ENCODE measurements at regions not wholly inside any gene's neighbourhood (a gene's known extent, or its start where the extent isn't known, plus 50 kb on each side); places are given as distances from the start of the nearest gene placed in this dataset.
"Not testable (repeated sequence)": the region's sequence is repeated elsewhere in the genome, so short reads cannot be mapped to it uniquely, and the experiment has no call there.

DNA sequence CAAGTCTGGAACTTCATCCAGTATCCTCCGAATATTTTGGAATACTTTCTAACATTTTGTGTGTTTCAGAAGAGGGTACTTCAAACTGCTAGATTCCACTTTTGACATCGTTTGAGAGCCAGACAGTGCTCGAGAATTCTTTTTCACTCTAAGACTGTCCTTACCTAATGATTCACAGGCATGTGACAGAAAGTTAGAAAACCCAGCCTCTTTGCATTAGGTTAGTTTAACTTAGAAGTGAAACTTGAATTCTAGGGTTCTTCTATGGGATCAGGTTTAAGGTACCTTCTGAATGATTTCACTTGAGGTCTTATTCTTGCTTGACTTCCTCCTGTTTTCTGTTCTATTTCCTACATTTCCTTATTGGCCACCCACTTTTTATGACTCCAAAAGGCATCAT lies 431.8 kb downstream of the SLC6A15 start:
- TF ChIP-seq, protein P1, sequence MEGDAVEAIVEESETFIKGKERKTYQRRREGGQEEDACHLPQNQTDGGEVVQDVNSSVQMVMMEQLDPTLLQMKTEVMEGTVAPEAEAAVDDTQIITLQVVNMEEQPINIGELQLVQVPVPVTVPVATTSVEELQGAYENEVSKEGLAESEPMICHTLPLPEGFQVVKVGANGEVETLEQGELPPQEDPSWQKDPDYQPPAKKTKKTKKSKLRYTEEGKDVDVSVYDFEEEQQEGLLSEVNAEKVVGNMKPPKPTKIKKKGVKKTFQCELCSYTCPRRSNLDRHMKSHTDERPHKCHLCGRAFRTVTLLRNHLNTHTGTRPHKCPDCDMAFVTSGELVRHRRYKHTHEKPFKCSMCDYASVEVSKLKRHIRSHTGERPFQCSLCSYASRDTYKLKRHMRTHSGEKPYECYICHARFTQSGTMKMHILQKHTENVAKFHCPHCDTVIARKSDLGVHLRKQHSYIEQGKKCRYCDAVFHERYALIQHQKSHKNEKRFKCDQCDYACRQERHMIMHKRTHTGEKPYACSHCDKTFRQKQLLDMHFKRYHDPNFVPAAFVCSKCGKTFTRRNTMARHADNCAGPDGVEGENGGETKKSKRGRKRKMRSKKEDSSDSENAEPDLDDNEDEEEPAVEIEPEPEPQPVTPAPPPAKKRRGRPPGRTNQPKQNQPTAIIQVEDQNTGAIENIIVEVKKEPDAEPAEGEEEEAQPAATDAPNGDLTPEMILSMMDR (IDR thresholded peaks at IDR 0.05; ENCODE audit: low read depth, low read length, missing control alignments): no peak
- H3K4me3 ChIP-seq (ENCODE audit: low read depth, low read length): no peak overlapping the region
- no peak for DNase-seq (ENCODE audit: low read depth)

DNA sequence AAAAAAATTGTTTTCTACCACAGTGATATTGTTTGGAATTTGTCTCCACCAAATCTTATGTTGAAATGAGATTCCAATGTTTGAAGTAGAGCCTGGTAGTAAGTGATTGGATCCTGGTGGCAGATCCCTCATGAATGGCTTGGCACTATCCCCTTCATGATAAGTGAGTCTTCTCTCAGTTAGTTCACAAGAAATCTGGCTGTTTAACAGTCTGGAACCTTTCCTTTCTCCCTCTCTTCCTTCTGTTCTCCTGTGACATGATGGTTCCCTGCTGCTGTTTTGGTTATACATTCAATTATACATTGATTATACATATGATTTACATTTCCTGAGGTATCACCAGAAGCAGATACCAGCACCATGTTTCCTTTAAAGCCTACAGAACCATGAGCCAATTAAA lies 442.2 kb downstream of the SLC6A15 start:
- TF ChIP-seq, protein P1 (IDR thresholded peaks at IDR 0.05; ENCODE audit: low read depth, low read length, missing control alignments): no peak
- DNase-seq (ENCODE audit: low read depth): no peak
- H3K4me3 ChIP-seq (ENCODE audit: low read depth, low read length): no peak overlapping the region

DNA sequence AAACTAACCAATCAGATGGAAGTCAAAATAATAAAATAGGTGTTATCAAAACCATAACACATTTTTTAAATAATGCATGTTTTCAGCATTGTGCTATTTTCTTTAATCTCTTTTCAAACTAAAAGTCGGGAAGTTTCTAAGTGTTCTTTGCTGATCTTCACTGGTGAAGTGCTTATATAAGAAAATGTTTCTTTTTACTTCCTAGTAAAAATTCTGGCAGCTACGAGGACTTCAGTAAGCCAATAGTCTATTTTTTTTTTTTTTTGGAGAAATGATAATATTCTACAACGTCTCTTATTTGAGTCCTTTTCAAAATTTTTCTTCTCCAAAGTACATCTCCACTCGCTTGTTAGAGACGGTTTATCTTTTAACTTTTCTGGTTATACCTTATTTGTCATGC lies 448.0 kb downstream of the SLC6A15 start:
- TF ChIP-seq, protein P1 (IDR thresholded peaks at IDR 0.05; ENCODE audit: low read depth, low read length, missing control alignments): no peak
- no peak overlapping the region for H3K4me3 ChIP-seq (ENCODE audit: low read depth, low read length)
- DNase-seq (ENCODE audit: low read depth): no peak

DNA sequence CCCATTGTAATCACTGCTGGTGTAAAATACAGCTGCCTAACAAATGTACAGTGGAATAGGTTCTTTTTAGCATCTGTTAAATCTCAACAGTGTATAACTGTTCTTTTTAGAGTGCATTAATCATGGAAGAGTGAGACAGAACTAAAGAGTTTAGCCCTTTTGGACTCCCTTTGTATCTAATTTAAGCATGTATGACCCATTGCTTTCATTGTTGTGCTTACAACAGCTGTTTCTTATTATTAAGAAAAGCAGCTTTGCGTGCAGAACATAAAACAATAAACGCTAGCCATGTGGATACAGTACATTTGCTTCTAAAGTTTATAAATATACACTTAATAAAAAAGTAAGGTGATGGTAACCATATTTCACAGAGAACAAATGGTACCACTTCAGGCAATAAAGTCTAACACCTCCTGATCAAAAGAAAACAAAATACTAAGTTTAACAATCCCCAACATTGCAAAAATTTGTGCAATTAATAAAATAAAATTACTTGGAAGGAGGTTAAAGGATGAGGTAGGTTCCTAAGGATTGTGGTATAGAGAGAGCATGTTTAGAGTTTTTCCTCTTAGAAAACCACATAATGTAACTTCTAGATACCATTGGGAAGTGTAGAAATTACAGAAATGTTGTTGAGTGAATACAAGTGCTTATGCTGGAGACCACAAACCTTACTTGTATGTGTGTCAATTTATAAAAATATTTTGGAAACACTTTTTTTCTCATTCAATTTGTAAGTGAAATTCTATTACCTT lies 448.7 kb downstream of the SLC6A15 start:
- no peak for DNase-seq (ENCODE audit: low read depth)
- H3K4me3 ChIP-seq (ENCODE audit: low read depth, low read length): no peak overlapping the region
- TF ChIP-seq, protein P1 (IDR thresholded peaks at IDR 0.05; ENCODE audit: low read depth, low read length, missing control alignments): no peak

DNA sequence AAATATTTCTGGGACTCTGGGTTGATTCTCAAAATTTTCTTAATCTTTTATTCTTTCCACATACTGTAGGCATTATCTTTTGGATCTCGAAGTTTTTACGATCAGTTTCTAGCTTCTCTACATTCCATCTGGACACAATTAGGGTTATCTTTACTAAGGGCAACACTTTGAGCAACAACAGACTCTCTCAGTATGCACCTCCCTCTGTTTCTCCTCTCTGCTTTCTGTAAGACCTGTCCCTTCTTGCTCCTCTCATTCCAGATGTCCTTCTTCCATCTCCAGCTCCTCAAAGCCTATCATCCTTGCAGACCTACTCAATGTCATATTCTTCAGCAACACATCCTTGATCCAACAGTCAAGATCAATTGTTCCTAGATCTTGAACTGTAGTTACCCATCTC lies 457.0 kb downstream of the SLC6A15 start:
- DNase-seq (ENCODE audit: low read depth): no peak
- TF ChIP-seq, protein P1 (IDR thresholded peaks at IDR 0.05; ENCODE audit: low read depth, low read length, missing control alignments): no peak
- no peak overlapping the region for H3K4me3 ChIP-seq (ENCODE audit: low read depth, low read length)

DNA sequence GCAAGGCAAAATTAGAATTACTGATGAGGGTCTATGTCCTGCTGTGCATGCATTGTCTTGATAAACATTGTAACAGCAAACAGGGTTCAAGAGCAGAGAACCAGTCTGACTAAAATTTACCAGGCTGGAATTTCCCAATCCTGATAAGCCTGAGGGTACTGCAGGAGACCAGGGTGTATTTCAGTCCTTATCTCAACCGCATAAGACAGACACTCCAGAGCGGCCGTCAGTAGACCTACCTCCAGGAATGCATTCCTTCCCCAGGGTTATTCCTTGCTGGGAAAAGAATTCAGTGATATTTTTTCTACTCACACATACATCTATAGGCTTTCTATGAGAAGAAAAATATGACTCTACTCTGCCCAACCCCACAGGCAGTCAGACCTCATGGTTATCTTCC lies 466.1 kb downstream of the SLC6A15 start:
- DNase-seq (ENCODE audit: low read depth); H3K4me3 ChIP-seq (ENCODE audit: low read depth, low read length): not testable (repeated sequence)

DNA sequence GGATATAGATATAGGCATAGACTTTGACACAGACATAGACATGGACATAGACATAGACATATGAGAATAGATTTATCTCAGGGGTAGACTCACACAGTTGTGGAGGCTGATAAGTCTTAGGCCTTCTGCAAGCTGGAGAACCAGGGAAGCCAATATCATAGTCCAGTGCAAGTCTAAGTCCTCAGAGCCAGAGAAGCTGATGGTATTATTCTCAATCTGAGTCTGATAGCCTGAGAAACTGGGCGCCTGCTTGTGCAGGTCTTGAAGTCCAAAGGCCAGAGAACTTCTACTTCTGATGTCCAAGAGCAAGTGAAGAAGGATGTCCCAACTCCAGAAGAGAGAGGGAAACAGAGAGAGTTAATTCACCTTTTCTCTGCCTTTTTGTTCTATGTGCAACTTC lies 476.5 kb downstream of the SLC6A15 start:
- TF ChIP-seq, protein P1 (IDR thresholded peaks at IDR 0.05; ENCODE audit: low read depth, low read length, missing control alignments): no peak
- H3K4me3 ChIP-seq (ENCODE audit: low read depth, low read length): no peak overlapping the region
- no peak for DNase-seq (ENCODE audit: low read depth)
